Sigmoid colon (tissue), 4 donors: ENCODE measurements at regions not wholly inside any gene's neighbourhood (a gene's known extent, or its start where the extent isn't known, plus 50 kb on each side); places are given as distances from the start of the nearest gene placed in this dataset.

Source experiments
- POLR2A ChIP-seq, 2 donors: fragments of 450-650 bp; IDR thresholded peaks; one replicate each; pipeline ENCODE4 v1.6.1; 2016; ENCODE audit warnings: antibody characterized with exemption in 2 of 2, mild to moderate bottlenecking in 2 of 2, moderate library complexity in 2 of 2
- POLR2AphosphoS5 ChIP-seq, 4 donors: sonication (generic); formaldehyde crosslinking; IDR thresholded peaks; one replicate each; pipeline ENCODE4 v1.6.1; 2017; ENCODE audit warnings: antibody characterized with exemption in 4 of 4

DNA sequence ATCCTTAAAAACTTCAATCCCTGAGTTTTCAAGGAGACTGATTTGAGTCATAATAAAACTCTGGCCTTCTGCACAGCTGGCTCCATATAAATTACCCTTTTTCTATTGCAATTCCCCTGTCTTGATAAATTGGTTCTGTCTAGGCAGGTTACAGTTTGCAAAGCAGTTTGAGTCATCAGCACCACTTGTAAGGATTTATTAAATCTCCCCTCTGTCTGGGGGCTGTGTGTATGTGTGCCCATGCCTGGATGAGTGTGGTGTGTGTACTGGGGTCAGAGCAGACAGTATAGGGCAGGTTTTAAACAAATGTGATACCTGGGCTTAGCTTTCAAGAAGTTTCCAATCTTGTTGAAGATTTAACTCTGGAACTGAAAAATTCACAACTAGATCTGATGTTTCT lies 228.6 kb downstream of the FNDC1 start:
- TF ChIP-seq POLR2AphosphoS5 (IDR thresholded peaks at IDR 0.05) (no peak), POLR2A (IDR thresholded peaks at IDR 0.05) (no peak)
